Adrenal gland (tissue), 5 donors: ENCODE measurements at regions not wholly inside any gene's neighbourhood (a gene's known extent, or its start where the extent isn't known, plus 50 kb on each side); places are given as distances from the start of the nearest gene placed in this dataset.

Source experiments
- CTCF ChIP-seq, 6 experiments: fragments of 450-650 bp in 4 of 6; fragments of 200-600 bp in 2 of 6; sonication (generic) in 1 of 6; IDR thresholded peaks; 1 replicate in 5 of 6; 2 replicates in 1 of 6; pipeline versions ENCODE4 v1.5.1 to v1.8.0; 2016 to 2021; ENCODE audit warnings: antibody characterized with exemption in 6 of 6, mild to moderate bottlenecking in 2 of 6, moderate library complexity in 1 of 6
- POLR2A ChIP-seq, 2 donors: fragments of 450-650 bp; IDR thresholded peaks; one replicate each; pipeline ENCODE4 v1.6.1; 2017; ENCODE audit warnings: antibody characterized with exemption in 2 of 2, mild to moderate bottlenecking in 2 of 2, moderate library complexity in 1 of 2
- donor health status: DM: no; HTN: no; CAD: no.

- TF ChIP-seq CTCF (IDR thresholded peaks at IDR 0.05) = no peak
- no peak for TF ChIP-seq POLR2A (IDR thresholded peaks at IDR 0.05)
These were observed 413.1 kb downstream of the PTPRU start for GRCh38 chr1:29649189-29650040.
